Suppressor macrophage treated with lipopolysaccharide for 1 hour (primary cell): ENCODE measurements at regions not wholly inside any gene's neighbourhood (a gene's known extent, or its start where the extent isn't known, plus 50 kb on each side); places are given as distances from the start of the nearest gene placed in this dataset.

ENCODE experiments used
- DNase-seq, 3 donors: peaks; one replicate each; pipeline ENCODE4 v3.0.0-alpha.2; 2020 to 2022

GRCh38 chr13:34256236-34256635 lies 438.3 kb downstream of the RFC3 start:
- DNase-seq = peak in 2 of 3 donors; percentile 24 to 34

DNA sequence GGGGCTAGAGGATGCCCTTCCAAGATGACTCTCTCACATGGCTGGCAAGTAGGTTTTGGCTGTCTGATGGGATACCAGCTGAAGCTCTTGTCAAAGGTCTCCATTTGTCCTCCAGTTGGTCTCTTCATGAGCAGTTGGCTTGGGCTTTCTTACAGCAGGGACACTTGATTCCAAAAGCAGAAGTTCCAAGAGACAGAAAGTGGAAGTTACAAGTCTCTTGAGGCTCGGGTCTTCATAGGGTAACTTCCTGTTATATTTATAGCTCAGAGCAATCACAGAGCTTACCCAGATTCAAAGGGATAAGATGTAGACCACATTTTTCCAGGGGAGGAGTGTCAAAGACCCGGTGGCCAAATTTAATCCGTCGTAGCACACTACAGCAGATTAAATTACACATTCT lies 440.0 kb downstream of the RFC3 start:
- DNase-seq = peak; percentile 62 to 79 (median 76)

GRCh38 chr13:34258646-34259386 lies 440.9 kb downstream of the RFC3 start:
- no peak for DNase-seq

GRCh38 chr13:34263681-34264080 lies 445.7 kb downstream of the RFC3 start:
- peak in 2 of 3 donors; percentile 21 to 57 for DNase-seq

- DNase-seq = no peak
Measured at GRCh38 chr13:34265046-34265679, 447.2 kb downstream of the RFC3 start.

DNA sequence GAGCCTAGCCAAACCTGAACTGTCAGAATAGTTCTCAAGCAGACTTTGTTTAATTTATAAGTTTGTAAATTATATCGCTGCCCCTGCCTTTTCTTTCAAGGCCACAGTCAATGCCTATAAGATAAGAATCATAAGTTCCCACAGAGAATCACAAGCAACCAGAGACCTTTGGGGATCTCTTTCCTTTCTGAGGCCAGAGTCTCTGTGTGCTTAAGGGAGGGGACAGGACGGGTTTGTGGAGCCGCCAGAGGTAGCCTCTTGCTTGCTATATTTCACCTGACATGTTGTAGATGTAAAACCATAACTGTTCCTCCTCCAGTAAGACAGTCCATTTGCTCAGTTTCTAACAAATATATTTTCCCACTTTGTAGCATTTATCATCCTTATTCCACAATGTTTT lies 458.8 kb downstream of the RFC3 start:
- DNase-seq = no peak

GRCh38 chr13:34277936-34278335 lies 460.0 kb downstream of the RFC3 start:
- DNase-seq = no peak

GRCh38 chr13:34278780-34279179 lies 460.8 kb downstream of the RFC3 start:
- no peak for DNase-seq

DNA sequence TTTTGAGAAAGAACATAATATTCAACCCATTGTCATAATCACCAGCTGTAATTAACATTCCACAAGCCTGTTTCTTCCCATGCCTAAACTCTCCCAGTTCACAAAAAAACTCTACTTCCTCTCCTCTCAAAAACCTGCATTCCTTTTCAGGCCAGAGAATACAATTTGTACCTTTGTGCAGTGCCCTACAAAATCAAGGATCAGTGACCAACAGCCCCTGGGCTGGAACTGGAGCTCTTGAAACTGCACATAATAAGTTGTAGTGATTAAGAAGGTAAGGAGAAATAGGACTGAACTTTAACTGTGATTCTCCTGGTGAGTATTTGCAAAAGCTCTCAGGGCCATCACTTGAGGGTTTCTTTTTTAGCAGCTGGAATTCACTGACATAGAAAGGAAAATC lies 472.7 kb downstream of the RFC3 start:
- DNase-seq = no peak

- DNase-seq = no peak
Measured at GRCh38 chr13:34294483-34295129, 476.7 kb downstream of the RFC3 start.

- no peak for DNase-seq
Measured at GRCh38 chr13:34300559-34300958, 482.6 kb downstream of the RFC3 start.

GRCh38 chr13:34302596-34302995 lies 484.6 kb downstream of the RFC3 start:
- DNase-seq = no peak

- DNase-seq = no peak
Measured at GRCh38 chr13:34303346-34303745, 485.4 kb downstream of the RFC3 start.

- no peak for DNase-seq
Measured at GRCh38 chr13:34307607-34308006, 489.7 kb downstream of the RFC3 start.

DNA sequence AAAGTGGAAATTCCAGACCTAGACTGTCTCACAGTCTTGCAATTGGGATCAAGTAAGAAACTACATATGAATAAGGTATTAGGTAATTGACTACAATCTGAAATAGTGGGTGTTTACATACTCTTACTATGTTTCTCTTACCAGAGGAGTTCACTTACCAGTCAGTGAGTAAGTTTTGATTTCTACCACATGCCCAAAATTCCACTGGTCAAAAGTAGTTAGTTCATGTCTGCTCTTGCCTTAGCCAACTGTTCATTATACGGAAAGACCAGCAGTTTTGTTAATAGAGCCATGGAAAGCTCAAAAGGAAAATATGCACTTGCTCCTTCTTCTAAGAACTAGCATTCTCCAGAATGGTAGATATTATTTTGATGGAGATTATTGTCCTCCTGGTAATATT lies 490.8 kb downstream of the RFC3 start:
- DNase-seq = no peak

- DNase-seq = no peak
Measured at GRCh38 chr13:34310539-34310938, 492.6 kb downstream of the RFC3 start.

DNA sequence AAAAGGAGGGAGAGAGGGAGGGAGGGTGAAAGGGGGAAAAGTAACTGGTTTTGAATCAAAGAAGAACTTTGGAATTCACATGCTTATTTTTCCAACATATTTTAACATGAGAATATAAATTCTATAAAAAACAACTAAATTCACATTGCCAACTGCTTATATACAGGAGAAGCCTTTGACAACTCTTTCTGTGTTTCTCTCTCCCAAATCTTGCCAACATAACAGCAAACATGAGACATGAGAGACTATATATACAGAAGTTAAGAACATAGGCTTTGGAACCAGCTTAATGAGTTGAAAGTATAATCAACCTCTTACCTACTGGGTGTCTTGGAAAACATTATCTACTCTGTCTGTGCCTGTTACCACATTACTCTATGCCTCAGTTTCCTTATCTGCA lies 493.3 kb downstream of the RFC3 start:
- no peak for DNase-seq

- no peak for DNase-seq
Measured at GRCh38 chr13:34312578-34312977, 494.6 kb downstream of the RFC3 start.

- no peak for DNase-seq
Measured at GRCh38 chr13:34320084-34320483, 502.1 kb downstream of the RFC3 start.

DNA sequence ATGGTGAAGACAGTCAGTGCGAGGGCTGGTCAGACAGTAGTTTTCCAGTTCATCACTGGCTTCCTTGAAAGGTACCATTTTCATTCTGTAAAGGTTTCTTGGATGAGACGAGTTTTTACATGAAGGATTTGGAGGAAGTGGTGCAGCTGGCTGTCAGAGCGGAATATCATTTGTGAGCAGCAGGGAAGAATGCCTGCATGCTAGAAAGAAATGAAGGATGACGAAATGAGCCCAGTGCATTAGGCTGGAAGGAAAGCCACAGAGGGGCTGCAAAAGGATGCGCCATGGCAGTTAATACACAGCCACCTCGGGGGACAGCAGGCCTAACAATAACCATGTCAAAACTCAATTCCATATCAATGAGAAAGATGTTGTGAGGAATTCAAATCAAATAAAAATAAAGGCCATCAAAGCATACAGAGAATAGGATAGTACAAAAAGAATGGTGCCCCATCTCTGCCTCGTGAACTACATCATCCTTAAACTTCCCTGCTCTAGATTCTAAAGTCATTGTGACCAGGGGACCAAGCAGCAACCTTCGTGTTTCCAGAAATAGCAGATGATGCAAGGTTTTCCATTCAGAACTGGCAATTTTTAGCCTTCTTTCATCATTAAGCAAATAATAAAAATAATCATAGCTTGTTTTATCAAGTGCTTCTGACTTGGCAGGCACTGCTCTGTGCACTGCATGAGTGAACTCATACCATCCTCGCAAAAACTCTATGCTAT lies 504.2 kb downstream of the RFC3 start:
- DNase-seq = no peak

- DNase-seq = no peak
Measured at GRCh38 chr13:34322743-34323074, 504.8 kb downstream of the RFC3 start.

GRCh38 chr13:34335014-34336007 lies 517.4 kb downstream of the RFC3 start:
- DNase-seq = no peak
